ENCODE measurements at regions not wholly inside any gene's neighbourhood (a gene's known extent, or its start where the extent isn't known, plus 50 kb on each side); places are given as distances from the start of the nearest gene placed in this dataset.
"Not testable (repeated sequence)": the region's sequence is repeated elsewhere in the genome, so short reads cannot be mapped to it uniquely, and the experiment has no call there.

DNA sequence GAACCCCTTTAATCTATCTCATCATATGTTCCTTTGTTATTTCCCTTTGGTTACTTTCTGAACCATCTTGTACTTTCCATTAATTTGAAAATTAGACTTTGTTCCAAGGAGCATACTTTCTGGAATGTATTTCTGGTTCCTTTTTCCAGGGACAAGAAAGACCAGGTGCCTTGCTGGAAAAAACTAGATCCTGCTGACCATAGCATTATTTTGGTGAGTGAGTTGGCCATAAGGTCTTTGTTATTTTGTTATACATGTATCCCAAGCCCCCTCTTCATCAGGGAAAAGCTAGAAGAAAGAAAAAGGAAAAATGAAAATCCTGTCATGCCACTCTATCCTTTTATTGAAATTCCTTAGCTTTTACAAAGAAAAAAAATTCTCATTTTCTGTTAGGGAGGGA is 228.1 kb upstream of the TFPI start:
- DNase-seq (ENCODE audit: low read depth): no peak

DNA sequence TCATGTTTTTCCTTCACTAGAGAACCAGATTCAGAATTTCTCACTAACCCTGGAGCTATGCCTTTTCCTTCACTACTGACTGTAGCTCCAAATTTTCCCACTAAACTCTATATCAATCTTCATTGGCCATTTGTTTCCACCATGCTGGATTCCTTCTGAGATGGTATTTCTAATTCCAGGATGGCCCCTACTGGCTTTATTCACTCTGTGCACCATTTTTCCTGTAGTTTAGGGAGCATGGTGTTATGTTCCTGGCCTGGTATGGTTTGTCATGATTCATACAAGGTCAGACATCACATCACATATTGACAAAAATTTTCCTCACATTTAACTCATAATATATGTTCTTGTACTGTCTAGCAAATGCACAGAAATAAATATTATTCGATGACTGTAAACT is 229.2 kb upstream of the TFPI start:
- DNase-seq (ENCODE audit: low read depth): no peak

DNA sequence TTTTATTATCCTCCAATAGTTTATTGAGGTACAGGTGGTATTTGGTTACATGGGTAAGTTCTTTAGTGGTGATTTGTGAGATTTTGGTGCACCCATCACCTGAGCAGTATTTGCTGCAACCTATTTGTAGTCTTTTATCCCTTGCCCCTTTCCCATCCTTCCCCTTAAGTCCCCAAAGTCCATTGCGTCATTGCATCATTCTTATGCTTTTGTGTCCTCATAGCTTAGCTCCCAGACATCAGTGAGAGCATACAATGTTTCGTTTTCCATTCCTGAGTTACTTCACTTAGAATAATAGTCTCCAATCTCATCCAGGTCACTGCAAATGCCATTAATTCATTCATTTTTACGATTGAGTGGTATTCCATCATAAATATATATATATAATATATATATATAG is 229.9 kb upstream of the TFPI start:
- not testable (repeated sequence) for DNase-seq (ENCODE audit: low read depth)

DNA sequence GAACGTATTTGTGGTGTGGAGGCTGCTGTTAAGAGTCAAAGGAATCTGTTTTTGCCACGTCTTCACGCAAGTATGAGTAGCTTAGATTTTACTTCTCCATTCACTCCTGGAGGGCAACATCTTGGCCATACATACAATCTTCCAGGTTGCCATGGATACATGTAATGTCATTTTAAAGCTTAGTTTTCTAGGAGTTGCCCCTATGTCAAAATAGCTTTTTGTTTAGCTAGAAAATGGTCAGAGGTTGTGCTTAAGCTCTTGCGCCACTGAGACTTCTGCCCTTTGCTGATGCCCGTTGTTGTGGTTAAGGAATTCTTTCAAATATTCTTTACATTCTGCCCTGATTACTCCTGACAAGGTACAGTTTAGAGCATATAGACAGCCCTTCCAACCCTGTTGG is 245.4 kb upstream of the TFPI start:
- DNase-seq (ENCODE audit: low read depth): no peak

DNA sequence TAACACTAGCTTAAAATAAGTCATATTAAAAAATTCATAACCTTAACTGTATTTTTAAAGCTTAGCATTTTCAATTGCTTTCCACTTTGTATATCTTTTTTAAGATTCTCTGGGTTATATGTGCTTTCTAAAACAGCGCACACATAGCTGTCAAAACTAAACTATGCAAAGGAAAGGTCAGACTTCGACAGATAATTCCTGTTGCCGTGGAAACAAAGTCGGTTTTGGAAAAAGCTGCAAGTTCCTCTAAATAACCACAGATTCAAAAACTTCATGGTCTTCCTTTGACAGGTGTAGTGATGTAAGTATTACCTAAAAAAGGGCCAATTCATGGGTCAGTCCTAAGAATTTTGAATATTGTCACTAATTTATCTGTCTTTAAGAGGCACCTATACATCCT is 249.6 kb upstream of the TFPI start:
- no peak for DNase-seq (ENCODE audit: low read depth)

DNA sequence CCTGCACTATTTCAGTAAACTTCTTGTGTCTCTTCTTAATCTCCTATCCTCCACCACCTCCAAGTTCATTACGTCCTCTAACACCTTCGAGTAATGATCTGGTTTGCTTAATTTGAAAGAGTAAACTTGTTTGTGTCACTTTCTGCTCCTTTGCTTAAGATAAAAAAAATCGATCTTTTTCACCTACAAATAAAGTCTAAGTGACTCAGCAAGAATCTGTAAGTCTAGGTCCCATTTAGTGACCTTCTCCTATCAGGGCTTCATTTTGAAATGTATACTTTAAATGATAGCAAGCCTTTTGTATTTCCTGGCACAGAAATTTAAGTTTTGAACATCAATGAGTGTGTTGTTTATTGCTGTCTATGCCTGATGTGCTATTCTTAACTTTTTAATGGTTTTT is 260.9 kb upstream of the TFPI start:
- no peak for DNase-seq (ENCODE audit: low read depth)

DNA sequence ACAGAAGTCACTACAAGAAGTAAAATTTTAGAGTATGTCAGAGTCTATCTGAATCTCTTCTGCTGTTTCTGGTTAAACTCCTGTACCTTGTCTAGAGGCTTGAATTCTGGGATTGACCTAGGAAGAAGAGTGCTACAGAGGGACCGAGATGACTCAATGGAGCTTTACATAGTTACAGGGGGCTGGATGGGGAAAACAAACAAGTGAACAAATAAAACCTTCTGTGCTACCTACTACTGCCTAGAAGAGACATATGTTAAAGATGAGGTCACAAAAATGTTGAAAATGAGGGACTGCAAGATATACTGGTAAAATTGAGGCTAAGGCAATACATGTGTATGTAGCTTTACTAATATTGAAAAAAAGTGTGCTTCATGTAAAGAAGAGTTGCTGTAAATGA is 265.4 kb upstream of the TFPI start:
- DNase-seq (ENCODE audit: low read depth): no peak

DNA sequence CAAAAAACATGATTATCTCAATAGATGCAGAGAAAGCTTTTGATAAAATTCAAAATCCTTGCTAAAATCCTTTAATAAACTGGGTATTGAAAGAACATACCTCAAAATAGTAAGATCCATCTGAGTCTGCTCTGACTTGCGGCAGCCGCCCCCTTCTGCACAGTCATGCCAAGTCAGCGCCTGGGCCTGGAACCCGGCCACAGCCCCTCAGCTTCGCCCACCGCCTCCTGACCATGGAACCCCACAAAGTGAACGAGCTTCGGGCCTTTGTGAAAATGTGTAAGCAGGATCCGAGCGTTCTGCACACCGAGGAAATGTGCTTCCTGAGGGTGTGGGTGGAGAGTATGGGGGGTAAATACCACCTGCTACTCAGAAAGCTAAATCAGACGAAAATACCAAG is 270.9 kb upstream of the TFPI start:
- DNase-seq (ENCODE audit: low read depth): no peak

DNA sequence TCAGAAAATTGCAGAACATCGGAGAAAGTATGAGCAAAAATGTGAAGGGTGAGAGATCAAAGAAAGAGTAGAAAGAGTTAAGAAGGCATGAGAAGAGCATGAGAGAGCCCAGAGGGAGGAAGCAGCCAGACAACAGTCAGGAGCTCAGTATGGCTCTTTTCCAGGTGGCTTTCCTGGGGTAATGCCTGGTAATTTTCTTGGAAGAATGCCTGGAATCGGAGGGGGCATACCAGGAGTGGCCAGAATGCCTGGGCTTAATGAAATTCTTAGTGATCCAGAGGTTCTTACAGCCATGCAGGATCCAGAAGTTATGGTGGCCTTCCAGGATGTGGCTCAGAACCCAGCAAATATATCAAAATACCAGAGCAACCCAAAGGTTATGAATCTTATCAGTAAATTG is 271.8 kb upstream of the TFPI start:
- DNase-seq (ENCODE audit: low read depth): peak; percentile 69

DNA sequence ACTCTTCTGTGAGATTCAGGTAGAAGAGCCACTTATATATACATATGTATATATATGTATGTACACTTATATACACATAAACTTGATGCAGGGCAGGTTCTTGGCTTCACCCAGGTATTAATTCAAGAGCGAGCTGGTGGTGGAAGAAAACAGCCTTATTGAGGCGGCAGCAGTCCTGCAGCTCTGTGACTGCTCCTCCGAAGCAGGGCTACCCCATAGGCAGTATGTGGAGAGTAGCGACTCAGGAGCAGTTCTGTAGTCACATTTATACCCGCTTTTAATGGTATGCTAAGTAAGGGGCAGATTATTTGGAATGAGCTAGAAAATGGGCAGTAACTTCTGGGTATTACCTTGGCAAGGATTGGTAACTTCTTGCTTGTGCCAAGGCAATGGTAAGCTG is 280.6 kb upstream of the TFPI start:
- DNase-seq (ENCODE audit: low read depth): no peak

DNA sequence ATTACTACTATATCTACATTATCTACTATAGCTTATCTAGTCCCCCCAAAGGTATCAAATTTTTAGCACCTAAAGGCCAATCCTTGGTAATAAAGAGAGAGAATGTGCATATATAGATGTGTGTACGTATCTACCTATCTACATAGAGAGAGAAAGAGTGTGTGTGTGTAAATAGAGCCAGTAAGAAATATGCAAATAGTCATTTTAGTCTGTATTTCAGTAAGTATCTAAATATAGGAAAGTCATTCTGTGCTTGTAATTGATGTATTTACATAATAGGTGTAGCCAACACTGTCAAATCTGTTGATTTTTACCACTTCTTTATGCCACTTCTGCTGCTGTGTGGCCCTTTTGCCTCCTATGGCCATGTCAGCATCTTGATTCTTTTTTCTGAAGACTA is 284.5 kb upstream of the TFPI start:
- DNase-seq (ENCODE audit: low read depth): no peak

DNA sequence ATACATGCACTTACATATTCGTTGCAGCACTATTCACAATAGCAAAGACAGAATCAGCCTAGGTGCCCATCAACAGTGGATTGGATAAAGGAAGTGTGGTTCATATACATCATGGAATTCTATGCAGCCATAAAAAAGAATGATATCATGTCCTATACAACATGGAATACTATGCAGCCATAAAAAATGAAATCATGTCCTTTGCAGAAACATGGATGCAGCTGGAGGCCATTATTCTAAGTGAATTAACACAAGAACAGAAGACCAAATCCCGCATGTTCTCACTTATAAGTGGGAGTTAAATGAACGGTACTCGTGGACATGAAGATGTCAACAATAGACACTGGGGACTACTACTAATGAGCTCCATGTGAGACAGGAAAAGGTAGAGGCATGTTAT is 288.1 kb upstream of the TFPI start:
- DNase-seq (ENCODE audit: low read depth): no peak

DNA sequence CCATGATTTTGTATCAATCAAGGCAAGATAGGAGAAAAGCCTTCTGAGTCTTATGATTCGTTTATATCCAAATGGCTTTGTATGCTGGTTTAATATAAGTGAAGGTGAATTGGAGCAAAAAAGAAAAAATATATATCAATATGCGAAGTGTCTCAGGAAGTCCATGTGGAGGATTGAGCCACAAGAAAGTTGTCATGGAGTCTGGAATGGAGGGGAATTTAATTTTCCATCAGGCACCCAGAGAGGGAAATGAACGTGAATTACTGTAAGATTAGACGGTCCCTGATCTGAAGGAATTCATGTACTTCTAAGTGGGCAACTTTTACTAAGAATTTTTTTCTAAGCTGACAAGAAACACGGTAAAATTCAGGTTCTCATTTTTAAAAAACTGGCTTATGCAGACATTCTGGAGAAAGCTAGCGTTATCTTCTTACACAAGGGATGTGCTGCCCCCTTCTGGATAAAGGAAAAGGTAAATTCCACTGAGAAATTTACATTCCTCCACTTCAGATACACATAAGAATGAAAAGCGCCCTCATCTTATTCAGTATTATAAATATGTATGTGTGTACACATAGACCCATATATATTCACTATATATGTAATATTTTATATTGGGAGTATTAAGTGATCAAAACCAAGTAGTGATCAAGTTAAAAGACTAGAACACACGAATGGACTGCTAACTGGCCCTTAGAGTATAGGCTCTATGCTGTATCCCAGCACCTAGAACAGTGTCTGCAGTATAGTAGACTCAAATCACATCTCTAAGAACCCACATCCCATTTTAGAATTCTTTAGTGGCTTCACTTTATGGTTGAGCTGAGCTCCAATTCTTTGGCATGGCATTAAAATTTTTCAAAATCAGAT is 289.0 kb upstream of the TFPI start:
- DNase-seq (ENCODE audit: low read depth): peak; percentile 72

DNA sequence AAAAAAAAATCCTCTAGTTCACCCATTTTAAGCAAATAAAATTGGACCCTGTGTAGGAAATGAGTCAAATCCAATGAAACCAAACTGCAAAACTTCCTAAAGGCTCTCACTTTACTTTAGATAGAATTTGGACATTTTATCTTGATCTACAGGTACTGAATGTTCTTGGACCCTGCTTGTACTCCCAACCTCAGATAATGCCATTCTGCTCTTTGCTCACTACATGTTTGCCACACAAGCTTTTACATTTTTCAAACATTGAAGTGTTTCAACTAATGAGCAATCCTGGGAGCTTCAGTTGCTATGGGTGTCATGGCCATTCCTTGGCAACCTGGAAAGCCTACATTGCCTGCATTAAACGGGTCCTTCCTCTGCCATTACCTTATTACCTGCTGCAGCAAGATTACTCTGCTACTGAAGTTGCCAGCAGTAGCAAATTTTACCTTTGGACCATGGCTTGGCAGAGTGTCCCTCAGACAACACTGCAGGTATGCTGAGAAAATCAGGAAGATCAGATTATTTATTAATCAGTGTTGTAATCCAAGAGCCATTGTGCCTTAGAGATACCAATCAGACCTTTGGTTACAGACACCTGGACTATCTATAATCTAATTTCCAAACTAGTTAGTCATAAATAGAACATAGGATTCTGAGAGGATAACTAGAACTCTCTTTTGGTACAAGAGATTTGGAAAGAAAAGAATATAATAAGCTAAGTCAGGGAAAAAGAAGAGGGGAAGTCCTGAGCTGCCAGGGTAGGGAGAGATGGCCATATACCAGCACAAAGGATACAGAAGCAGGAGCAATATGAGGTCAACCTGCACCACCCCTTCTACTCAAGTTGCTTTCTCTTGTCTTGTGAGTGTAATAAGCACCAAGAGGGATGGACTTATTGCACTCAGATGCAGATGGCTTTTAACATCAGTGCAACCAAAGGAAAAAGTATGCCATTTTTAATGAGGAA is 293.3 kb upstream of the TFPI start:
- no peak for DNase-seq (ENCODE audit: low read depth)

DNA sequence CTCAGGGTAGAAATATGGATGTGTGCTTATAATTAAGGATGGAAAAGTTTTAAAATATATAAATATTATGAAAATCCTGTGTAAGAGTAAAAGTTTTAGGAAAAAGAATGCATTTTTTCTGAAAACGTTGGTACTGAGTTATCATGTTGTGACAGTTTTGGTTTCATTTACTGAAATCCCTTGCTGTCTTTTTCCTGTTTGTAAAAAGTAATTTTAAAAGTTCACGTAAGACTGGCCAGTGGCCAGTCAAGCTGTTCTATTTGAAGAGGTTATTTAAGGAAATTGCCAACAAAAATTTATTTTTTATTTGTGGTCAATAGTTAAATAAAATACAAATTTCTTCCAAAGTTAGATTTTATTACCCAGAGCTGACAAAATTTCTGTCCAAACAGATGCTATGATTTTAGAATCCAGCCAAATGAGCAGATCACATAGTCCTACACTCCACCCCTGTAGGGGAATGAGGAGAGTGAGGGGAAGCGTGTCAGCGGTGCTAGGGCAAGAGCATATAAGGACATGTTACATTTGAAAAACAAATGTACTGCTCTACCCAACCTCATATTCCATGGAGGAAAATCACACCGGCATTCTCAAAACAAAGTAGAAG is 297.8 kb upstream of the TFPI start:
- DNase-seq (ENCODE audit: low read depth): no peak

DNA sequence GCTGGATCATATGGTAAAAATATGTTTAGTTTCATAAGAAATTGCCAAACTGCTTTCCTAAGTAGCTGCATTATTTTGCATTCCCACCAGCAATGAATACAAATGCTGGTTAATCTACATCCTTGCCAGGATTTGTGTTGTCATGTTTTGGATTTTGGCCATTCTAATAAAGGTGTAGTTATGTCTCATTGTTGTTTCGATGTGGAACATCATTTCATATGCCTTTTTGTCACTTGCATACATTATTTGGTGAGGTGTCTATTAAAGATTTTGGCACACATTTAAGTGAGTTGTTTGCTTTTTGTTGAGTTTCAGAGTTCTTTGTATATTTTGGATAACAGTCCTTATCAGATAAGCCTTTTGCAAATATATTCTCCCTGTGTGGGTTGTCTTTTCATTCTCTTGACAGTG is 299.2 kb upstream of the TFPI start:
- DNase-seq (ENCODE audit: low read depth): no peak

DNA sequence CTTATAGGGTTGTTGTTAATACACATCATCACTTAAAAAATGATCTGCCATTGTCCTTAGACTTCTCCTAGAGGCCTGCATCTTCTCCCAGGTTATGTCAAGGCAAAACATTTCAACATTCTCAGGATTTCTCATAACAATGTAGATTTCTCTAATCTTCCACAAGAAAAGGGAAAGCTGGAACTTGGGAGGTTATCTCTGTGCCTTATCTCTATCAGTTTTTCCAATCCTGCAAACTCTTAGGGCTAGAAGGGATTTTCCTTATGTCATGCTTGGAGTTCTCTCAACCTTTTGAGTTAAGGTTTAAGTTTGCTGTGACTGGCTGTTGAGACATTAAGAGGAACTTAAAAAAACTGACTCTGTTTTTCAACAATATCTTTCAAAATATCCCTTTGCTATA is 300.6 kb upstream of the TFPI start:
- DNase-seq (ENCODE audit: low read depth): no peak

DNA sequence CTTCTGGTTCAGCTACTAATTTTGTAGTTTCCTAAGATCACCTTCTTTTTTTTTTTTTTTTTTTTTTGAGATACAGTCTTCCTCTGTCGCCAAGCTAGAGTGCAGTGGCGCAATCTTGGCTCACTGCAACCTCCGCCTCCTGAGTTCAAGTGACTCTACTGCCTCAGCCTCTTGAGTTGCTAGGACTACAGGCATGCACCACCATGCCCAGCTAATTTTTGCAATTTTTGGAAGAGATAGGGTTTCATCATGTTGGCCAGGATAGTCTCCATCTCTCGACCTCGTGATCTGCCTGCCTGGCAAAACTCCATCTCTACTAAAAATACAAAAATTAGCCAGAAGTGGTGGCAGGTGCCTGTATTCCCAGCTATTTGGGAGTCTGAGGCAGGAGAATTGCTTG is 301.5 kb upstream of the TFPI start:
- DNase-seq (ENCODE audit: low read depth): no peak

DNA sequence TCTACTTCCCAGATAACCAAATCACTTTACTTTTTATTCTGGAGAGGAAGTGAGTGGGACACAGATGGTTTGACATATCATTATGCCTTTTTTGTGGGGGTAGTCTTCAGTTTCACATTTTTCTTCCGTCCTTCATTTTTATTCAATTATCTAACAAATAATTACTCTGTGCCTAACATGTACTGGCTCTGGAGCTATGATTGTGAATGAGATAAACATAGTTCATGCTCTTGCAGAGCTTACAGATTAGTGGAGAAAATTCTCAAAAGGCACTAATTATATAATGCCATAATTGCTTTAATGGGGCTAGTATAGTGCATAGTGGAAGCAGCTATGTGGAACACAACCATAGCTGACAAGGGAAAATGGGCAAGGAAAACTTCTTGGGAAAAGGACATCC is 303.6 kb upstream of the TFPI start:
- DNase-seq (ENCODE audit: low read depth): no peak

DNA sequence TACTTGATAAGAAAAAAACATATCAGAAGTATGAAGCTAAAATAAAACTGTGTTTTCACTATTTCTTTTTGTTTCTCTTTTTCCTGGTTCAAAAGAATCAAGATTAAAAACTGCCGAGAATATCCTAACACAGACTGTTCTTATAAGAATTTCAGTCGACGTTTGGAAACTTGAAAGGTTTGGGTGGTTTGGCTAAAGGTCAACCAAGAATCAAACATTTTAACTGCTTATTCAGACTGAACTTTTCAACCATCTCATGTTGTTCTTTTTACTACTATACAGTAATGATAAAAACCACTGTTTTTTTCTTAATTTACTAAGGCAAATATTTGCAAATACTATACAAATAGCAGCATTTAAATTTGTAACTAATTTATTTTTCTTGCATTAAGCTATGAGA is 308.5 kb upstream of the TFPI start:
- DNase-seq (ENCODE audit: low read depth): peak; percentile 4

DNA sequence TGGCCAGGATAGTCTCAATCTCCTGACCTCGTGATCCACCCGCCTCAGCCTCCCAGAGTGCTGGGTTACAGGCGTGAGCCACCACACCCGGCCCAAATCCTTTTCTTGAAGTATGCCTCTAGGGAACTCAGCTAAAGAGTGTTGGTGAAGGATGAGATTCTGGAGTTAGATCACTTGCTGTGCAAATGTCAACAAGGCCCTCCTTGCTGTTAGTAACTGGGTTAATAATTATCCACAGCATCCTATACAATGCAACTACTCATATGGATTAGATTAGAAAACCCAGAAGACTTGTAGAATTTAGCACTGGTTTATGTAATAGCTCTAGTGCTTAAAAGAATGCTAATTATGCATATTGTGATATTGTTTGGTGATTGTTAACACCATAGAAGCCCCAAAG is 310.8 kb upstream of the TFPI start:
- DNase-seq (ENCODE audit: low read depth): no peak

DNA sequence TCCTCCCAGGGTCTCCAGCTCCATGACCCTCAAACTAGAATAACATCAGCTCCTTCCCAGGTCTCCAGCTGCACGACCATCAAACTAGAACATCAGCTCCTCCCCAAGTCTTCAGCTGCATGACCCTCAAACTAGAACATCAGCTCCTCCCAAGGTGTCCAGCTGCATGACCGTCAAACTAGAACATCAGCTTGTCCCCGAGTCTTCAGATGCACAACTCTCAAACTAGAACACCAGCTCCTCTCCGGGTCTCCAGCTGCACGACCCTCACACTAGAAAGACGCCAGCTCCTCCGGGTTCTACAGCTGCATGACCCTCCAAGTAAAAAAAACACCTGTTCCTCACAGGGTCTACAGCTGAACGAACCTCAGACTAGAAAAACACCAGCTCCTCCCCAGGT is 312.9 kb upstream of the TFPI start:
- no peak for DNase-seq (ENCODE audit: low read depth)

DNA sequence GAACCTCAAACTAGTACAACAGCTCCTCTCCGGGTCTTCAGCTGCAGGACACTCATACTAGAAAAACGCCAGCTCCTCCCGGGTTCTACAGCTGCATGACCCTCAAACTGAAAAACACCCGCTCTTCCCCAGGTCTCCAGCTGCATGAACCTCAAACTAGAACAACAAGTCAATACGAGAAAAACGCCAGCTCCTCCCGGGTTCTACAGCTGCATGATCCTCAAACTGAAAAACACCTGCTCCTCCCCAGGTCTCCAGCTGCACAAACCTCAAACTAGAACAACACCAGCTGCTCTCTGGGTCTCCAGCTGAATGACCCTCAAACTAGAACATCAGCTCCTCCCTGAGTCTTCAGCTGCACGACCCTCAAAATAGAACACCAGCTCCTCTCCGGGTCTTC is 315.0 kb upstream of the TFPI start:
- no peak for DNase-seq (ENCODE audit: low read depth)
